ENCODE measurements at regions not wholly inside any gene's neighbourhood (a gene's known extent, or its start where the extent isn't known, plus 50 kb on each side); places are given as distances from the start of the nearest gene placed in this dataset.

GRCh38 chr4:22246847-22247246 is 269.0 kb downstream of the ADGRA3 start (continued):
- TF ChIP-seq ZNF518A (tag by site-specific recombination; conservative IDR thresholded peaks at IDR 0.05; ENCODE audit: low read depth) (no peak), MYNN (tag by site-specific recombination; IDR thresholded peaks at IDR 0.05; ENCODE audit: borderline replicate concordance) (no peak), ZNF354C (tag by site-specific recombination; IDR thresholded peaks at IDR 0.05; ENCODE audit: borderline replicate concordance, low read depth) (no peak), ZNF660 (tag by site-specific recombination; IDR thresholded peaks at IDR 0.05) (no peak), ZNF585B (tag by site-specific recombination; IDR thresholded peaks at IDR 0.05) (no peak), ZNF121 (tag by site-specific recombination; IDR thresholded peaks at IDR 0.05) (no peak), PBX3 (CRISPR knock-in tag; IDR thresholded peaks at IDR 0.05) (no peak)

GRCh38 chr4:22245294-22245693 is 270.6 kb downstream of the ADGRA3 start:
- H3K4me3 ChIP-seq (ENCODE audit: low read depth, low read length): no peak overlapping the region
- no peak overlapping the region for H3K27ac ChIP-seq (ENCODE audit: extremely low read depth, low read depth, low read length)
- ChIA-PET CTCF (no interaction called here), POLR2A (no interaction called here)
- H3K36me3 ChIP-seq (ENCODE audit: control insufficient read depth in 2 of 2, insufficient read depth in 1 of 2, low read length in 2 of 2): no peaks in the 10 kb centered on the region
- no peaks in the 10 kb centered on the region for H3K4me1 ChIP-seq (ENCODE audit: control insufficient read depth, insufficient read depth, low read length)
- TF ChIP-seq ZNF366 (tag by site-specific recombination; conservative IDR thresholded peaks at IDR 0.05) (no peak), ZBTB7A (tag by site-specific recombination; IDR thresholded peaks at IDR 0.05; ENCODE audit: low read depth) (no peak), GLIS2 (tag by site-specific recombination; IDR thresholded peaks at IDR 0.05) (no peak), SALL2 (tag by site-specific recombination; IDR thresholded peaks at IDR 0.05; ENCODE audit: borderline replicate concordance) (no peak), SCRT1 (tag by site-specific recombination; IDR thresholded peaks at IDR 0.05; ENCODE audit: borderline replicate concordance) (no peak)
- no peaks in the 10 kb centered on the region for H3K9me3 ChIP-seq (ENCODE audit: control insufficient read depth, insufficient read depth, low read depth, low read length)

- no peaks in the 10 kb centered on the region for H3K4me1 ChIP-seq (ENCODE audit: control insufficient read depth, insufficient read depth, low read length)
- POLR2A ChIA-PET: no interaction called here
- H3K9me3 ChIP-seq (ENCODE audit: control insufficient read depth, insufficient read depth, low read depth, low read length): no peaks in the 10 kb centered on the region
- CTCF ChIA-PET: interaction anchor here (0.6 to 1.3 kb wide), 2 partner anchors 366 to 742 kb away, joined by 3 to 4 read pairs; no protein-coding TSS in a partner anchor
- H3K27ac ChIP-seq (ENCODE audit: extremely low read depth, low read depth, low read length): no peak overlapping the region
- no peaks in the 10 kb centered on the region for H3K36me3 ChIP-seq (ENCODE audit: control insufficient read depth in 2 of 2, insufficient read depth in 1 of 2, low read length in 2 of 2)
- TF ChIP-seq YY2 (tag by site-specific recombination; IDR thresholded peaks at IDR 0.05) (no peak), PBX3 (CRISPR knock-in tag; IDR thresholded peaks at IDR 0.05) (no peak), ZXDB (tag by site-specific recombination; IDR thresholded peaks at IDR 0.05) (no peak), ZNF24 (tag by site-specific recombination; IDR thresholded peaks at IDR 0.05) (no peak), ZNF280D (tag by site-specific recombination; IDR thresholded peaks at IDR 0.05) (no peak), ZNF664 (tag by site-specific recombination; IDR thresholded peaks at IDR 0.05) (no peak)
- H3K4me3 ChIP-seq (ENCODE audit: low read depth, low read length): no peak overlapping the region
Observed at GRCh38 chr4:22241415-22241814, 274.5 kb downstream of the ADGRA3 start.

Data from HEK293 (cell line).